HEK293T (cell line): ENCODE measurements at regions not wholly inside any gene's neighbourhood (a gene's known extent, or its start where the extent isn't known, plus 50 kb on each side); places are given as distances from the start of the nearest gene placed in this dataset.

Experiments used
- CTCF ChIA-PET: fragments of 350-600 bp; formaldehyde crosslinking; extraction: SDS; loops from one replicate; lab custom pipeline; 2021; ENCODE audit warnings: antibody characterized with exemption, inconsistent platforms; lab: Yijun Ruan, JAX
- POLR2A ChIA-PET: fragments of 350-600 bp; formaldehyde crosslinking; extraction: SDS; loops from one replicate; lab custom pipeline; 2020; ENCODE audit warnings: antibody characterized with exemption, inconsistent platforms; lab: Yijun Ruan, JAX
- DNase-seq: peaks from one replicate; pipeline ENCODE4 v3.0.0; 2012; ENCODE audit warnings: mixed read lengths; ENCODE audit errors: extremely low spot score
- ARNT ChIP-seq: fragments of 450-650 bp; IDR thresholded peaks from 2 replicates; pipeline ENCODE4 v1.6.1; 2017; ENCODE audit warnings: mild to moderate bottlenecking
- BHLHE40 ChIP-seq: fragments of 450-650 bp; IDR thresholded peaks from 2 replicates; pipeline ENCODE4 v1.6.1; 2016; ENCODE audit warnings: mild to moderate bottlenecking, moderate library complexity, borderline replicate concordance
- CTBP1 ChIP-seq: fragments of 450-650 bp; IDR thresholded peaks from 2 replicates; pipeline ENCODE4 v1.6.1; 2016; ENCODE audit warnings: borderline replicate concordance
- ELF4 ChIP-seq: fragments of 450-650 bp; IDR thresholded peaks from 2 replicates; pipeline ENCODE4 v1.6.1; 2017; ENCODE audit warnings: antibody characterized with exemption
- FOXA1 ChIP-seq: fragments of 450-650 bp; IDR thresholded peaks from 2 replicates; pipeline ENCODE4 v1.6.1; 2016; ENCODE audit warnings: mild to moderate bottlenecking
- FOXK2 ChIP-seq: fragments of 450-650 bp; IDR thresholded peaks from 2 replicates; pipeline ENCODE4 v1.6.1; 2016; ENCODE audit warnings: mild to moderate bottlenecking
- FOXM1 ChIP-seq: fragments of 450-650 bp; IDR thresholded peaks from 2 replicates; pipeline ENCODE4 v1.6.1; 2017; ENCODE audit warnings: mild to moderate bottlenecking, borderline replicate concordance
- HDGF ChIP-seq: fragments of 450-650 bp; IDR thresholded peaks from 2 replicates; pipeline ENCODE4 v1.6.1; 2017; ENCODE audit warnings: antibody characterized with exemption, borderline replicate concordance
- L3MBTL2 ChIP-seq: fragments of 450-650 bp; conservative IDR thresholded peaks from 2 replicates; pipeline ENCODE4 v1.6.1; 2016; ENCODE audit warnings: mild to moderate bottlenecking
- LEF1 ChIP-seq: fragments of 450-650 bp; IDR thresholded peaks from 2 replicates; pipeline ENCODE4 v1.6.1; 2017; ENCODE audit warnings: mild to moderate bottlenecking, borderline replicate concordance
- NFRKB ChIP-seq: fragments of 450-650 bp; IDR thresholded peaks from 2 replicates; pipeline ENCODE4 v1.6.1; 2016; ENCODE audit warnings: mild to moderate bottlenecking, moderate library complexity
- SP1 ChIP-seq: fragments of 450-650 bp; IDR thresholded peaks from 2 replicates; pipeline ENCODE4 v1.6.1; 2017
- SUZ12 ChIP-seq: fragments of 450-650 bp; IDR thresholded peaks from 2 replicates; pipeline ENCODE4 v1.6.1; 2016; ENCODE audit warnings: mild to moderate bottlenecking
- TARDBP ChIP-seq: fragments of 450-650 bp; IDR thresholded peaks from 2 replicates; pipeline ENCODE4 v1.6.1; 2016
- ZNF384 ChIP-seq: fragments of 450-650 bp; IDR thresholded peaks from 2 replicates; pipeline ENCODE4 v1.6.1; 2016
- TF ChIP-seq, protein P1 (sequence below): fragments of 450-650 bp; IDR thresholded peaks from 2 replicates; pipeline ENCODE4 v1.6.1; 2016

DNA sequence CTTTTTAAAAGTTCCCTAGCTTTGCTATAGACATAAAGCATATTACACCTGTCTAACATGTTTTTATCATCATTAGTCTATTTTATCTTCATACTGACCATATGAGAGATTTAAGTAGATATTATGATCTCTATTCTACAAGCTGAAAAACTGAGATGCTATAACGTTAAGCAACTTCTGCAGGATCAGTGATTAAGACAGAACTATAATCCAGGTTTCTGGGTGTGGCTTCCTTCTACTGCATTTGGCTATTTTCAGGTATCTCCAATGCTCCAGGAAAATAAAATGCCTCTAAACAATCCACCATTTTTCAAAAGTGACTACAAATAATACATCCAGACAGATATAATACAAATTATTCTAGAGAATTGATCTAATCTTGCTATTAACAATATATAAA is 53.4 kb downstream of the RGS2 start:
- ChIA-PET CTCF (no interaction called here), POLR2A (no interaction called here)
- TF ChIP-seq FOXK2 (no peak), ELF4 (no peak), FOXM1 (no peak), BHLHE40 (no peak), SUZ12 (no peak), HDGF (no peak), ARNT (no peak), SP1 (no peak), LEF1 (no peak), CTBP1 (no peak)
- TF ChIP-seq, protein P1, sequence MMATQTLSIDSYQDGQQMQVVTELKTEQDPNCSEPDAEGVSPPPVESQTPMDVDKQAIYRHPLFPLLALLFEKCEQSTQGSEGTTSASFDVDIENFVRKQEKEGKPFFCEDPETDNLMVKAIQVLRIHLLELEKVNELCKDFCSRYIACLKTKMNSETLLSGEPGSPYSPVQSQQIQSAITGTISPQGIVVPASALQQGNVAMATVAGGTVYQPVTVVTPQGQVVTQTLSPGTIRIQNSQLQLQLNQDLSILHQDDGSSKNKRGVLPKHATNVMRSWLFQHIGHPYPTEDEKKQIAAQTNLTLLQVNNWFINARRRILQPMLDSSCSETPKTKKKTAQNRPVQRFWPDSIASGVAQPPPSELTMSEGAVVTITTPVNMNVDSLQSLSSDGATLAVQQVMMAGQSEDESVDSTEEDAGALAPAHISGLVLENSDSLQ, result no peak
- no peak for DNase-seq

DNA sequence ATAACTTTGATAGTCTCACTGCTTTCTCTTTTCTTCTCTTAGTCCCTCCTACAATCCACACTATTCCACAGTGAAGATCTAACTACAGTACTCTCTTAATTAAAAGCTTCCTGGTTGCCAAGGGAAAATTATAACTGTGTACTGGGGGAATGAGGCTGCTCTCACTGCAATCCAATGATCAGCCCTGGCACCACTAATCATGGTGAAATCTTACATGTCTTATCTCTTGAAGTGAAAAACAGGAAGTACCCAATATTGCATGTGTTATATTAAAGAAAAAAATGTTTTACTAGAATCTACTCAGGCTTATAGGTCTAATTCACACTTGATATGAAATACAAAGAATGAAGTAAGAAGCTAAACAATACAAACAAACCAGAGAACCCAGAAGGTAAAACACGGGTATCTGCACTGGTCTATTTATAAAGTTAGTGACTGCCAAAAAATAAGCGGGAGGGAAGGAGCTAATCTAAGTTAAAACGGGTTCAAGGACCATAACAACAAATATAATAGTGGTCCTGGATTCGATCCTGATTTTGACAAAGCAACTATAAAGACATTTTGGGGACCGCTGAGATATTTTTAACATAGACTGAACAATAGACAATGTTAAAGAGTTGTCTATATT is 57.5 kb downstream of the RGS2 start:
- ChIA-PET POLR2A (no interaction called here), CTCF (no interaction called here)
- DNase-seq, result no peak
- TF ChIP-seq FOXM1, result no peak
- no peak for TF ChIP-seq SUZ12
- TF ChIP-seq L3MBTL2, result no peak
- no peak for TF ChIP-seq SP1
- no peak for TF ChIP-seq NFRKB
- TF ChIP-seq FOXK2, result no peak
- TF ChIP-seq HDGF, result no peak

DNA sequence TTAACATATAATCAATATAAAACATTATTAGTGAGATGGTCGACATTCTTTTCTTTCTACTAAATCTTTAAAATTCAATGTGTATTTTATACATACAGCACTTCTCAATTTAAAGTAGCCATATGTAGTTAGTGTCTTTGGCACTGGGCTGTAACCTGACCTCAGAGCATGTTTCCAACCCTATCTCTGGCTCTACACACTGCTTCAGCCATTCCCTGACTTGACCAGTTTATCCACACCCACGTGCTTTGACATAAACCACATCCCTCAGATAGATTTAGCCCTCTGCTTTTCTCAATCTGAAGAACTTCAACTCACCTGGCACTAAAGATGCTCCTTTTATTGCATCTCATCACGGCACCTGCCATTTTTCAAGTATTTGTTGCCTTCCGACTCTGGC is 58.3 kb downstream of the RGS2 start:
- ChIA-PET POLR2A (no interaction called here), CTCF (no interaction called here)
- TF ChIP-seq NFRKB (no peak), TARDBP (no peak), HDGF (no peak), ELF4 (no peak), FOXA1 (no peak), ARNT (no peak), CTBP1 (no peak), ZNF384 (no peak), L3MBTL2 (no peak), BHLHE40 (no peak)
- DNase-seq, result no peak

DNA sequence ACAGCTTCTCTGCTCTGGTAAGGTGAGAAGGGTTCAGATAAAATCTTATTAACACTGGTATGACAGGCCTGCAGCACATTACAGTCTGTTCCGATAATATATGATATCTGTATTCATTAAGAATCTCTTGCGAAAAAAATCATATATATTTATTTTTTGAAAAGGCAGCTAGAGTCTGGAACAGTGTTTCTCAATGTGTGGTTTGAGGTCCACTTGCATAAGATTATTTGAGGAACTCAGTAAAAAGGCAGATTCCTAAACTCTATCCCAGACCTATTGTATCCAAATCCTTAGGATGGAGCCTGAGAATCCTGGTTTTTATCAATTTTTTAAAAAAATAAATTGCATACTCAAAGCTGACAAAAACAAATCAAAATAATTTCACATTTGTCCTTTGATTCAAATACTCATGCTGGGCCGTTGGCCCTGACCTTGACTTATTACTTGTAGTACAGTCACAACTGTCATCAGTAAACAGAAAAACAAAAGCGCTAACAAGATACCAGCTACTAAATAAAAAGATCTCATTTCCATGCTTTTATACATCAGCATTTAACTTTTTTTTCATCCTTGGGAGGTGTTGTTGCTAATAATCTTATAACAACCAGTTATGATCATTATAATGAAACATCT is 60.6 kb downstream of the RGS2 start:
- no peak for DNase-seq
- ChIA-PET CTCF (no interaction called here), POLR2A (no interaction called here)
- TF ChIP-seq NFRKB, result no peak
- no peak for TF ChIP-seq LEF1
- TF ChIP-seq L3MBTL2, result no peak
- TF ChIP-seq HDGF, result no peak
- TF ChIP-seq, protein P1, result no peak
- no peak for TF ChIP-seq FOXA1

DNA sequence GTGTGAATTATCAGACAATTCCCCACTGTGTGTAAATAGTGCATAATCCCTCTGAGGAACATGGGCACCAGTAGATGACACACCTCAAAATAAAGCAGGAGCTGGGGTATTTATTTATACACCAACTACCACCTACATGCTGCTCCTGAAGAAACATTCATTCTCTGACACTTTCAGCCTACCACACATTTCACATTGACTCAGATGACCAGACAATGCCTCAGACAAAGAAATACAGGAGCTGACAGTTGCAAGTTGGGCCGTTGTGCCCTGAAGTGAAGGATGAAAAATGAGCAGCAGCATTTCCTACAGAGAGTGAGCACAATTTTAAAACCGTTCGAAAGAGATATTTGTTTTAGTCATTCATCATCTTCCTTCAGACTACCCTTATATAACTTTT is 63.2 kb downstream of the RGS2 start:
- POLR2A ChIA-PET, result no interaction called here
- CTCF ChIA-PET, result no interaction called here
- DNase-seq, result no peak
- TF ChIP-seq NFRKB (no peak), CTBP1 (no peak), HDGF (no peak), BHLHE40 (no peak), FOXK2 (no peak), TARDBP (no peak)

DNA sequence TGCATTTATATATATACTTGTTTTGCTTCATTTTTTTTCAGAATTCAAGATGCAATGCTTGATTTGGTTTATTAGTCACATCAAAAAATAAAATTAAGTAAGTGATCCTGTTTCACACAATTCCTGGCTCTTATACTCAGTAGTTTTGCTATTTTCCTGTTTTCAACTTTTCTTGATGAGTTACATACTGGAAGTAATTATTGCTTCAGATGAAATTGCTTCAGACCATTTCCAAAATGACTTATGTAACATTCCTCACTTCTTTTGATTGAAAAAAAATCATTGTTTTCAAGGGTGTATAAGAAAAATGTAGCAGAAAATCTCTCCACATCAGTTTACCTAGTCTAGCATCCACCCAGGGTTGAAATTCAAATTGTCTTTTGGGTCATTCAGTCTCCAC is 65.0 kb downstream of the RGS2 start:
- TF ChIP-seq FOXA1 (no peak), ZNF384 (no peak), SUZ12 (no peak), CTBP1 (no peak), BHLHE40 (no peak), LEF1 (no peak), ARNT (no peak), FOXM1 (no peak), L3MBTL2 (no peak), ELF4 (no peak), HDGF (no peak), SP1 (no peak), TARDBP (no peak), FOXK2 (no peak)
- TF ChIP-seq, protein P1, result no peak
- POLR2A ChIA-PET, result no interaction called here
- no peak for DNase-seq
- CTCF ChIA-PET, result no interaction called here
